Ovary (tissue), 7 donors: ENCODE measurements at regions not wholly inside any gene's neighbourhood (a gene's known extent, or its start where the extent isn't known, plus 50 kb on each side); places are given as distances from the start of the nearest gene placed in this dataset.

Source experiments
- DNase-seq, 5 donors: peaks; one replicate each; pipeline ENCODE4 v3.0.0-alpha.2; 2019 to 2020
- H3K27ac ChIP-seq, 2 donors: fragments of 200-600 bp; one replicate each; pipeline versions ENCODE4 v1.5.1 to v1.8.0; 2019 to 2022
- H3K27me3 ChIP-seq: fragments of 200-600 bp; one replicate; pipeline ENCODE4 v1.8.0; 2022
- H3K36me3 ChIP-seq: fragments of 200-600 bp; sonication (generic); one replicate; pipeline ENCODE4 v1.5.1; 2019
- H3K4me1 ChIP-seq: one replicate; pipeline ENCODE4 v1.8.1; 2013; ENCODE audit warnings: mild to moderate bottlenecking, moderate library complexity; ENCODE audit not compliant: insufficient read depth
- H3K4me3 ChIP-seq: fragments of 200-600 bp; sonication (generic); one replicate; pipeline ENCODE4 v1.5.1; 2017
- H3K9me3 ChIP-seq, 2 donors: fragments of 200-600 bp in 1 of 2; sonication (generic) in 1 of 2; one replicate each; pipeline versions ENCODE4 v1.5.1 to v1.8.1; 2013 to 2019; ENCODE audit warnings: mild to moderate bottlenecking in 1 of 2, moderate library complexity in 1 of 2
- CTCF ChIP-seq, 3 donors: fragments of 450-650 bp in 2 of 3; fragments of 200-600 bp in 1 of 3; IDR thresholded peaks; one replicate each; pipeline versions ENCODE4 v1.5.1 to v1.8.0; 2016 to 2022; ENCODE audit warnings: antibody characterized with exemption in 3 of 3, mild to moderate bottlenecking in 1 of 3
- EP300 ChIP-seq: sonication (generic); formaldehyde crosslinking; IDR thresholded peaks from one replicate; pipeline ENCODE4 v1.6.1; 2017; ENCODE audit warnings: antibody characterized with exemption
- POLR2A ChIP-seq: fragments of 450-650 bp; IDR thresholded peaks from one replicate; pipeline ENCODE4 v1.6.1; 2017; ENCODE audit warnings: antibody characterized with exemption, mild to moderate bottlenecking, moderate library complexity
- WGBS, 3 donors: extraction: QIAGEN DNeasy Blood & Tissue Kit in 1 of 3; methylation state at CpG; one replicate each; pipeline versions ENCODE4 v1.1.5 to v1.1.7; 2013 to 2017; 5-methylcytosine and 5-hydroxymethylcytosine counted together
- intact Hi-C, 4 donors: fragments of 100-400 bp; cut with DNase I; formaldehyde crosslinking; loops; one replicate each; pipeline versions ENCODE4 v1.11.0 to v1.15.1; 2022 to 2023
- donor health status: DM: no; HTN: no; CAD: no; lungs with moderate emphysema.
- donor health status: DM: no; HTN: no; CAD: no.
- donor health status: Bipolar disorder and iron deficiency.
- donor health status: DM: no; HTN: no; CAD: no.
- donor health status: DM: yes; HTN: yes; CAD: no.

GRCh38 chr11:116530705-116531104, 242.1 kb downstream of the BUD13 start:
- no peak overlapping the region for H3K4me3 ChIP-seq
- H3K36me3 ChIP-seq = no peaks in the 10 kb centered on the region
- H3K9me3 ChIP-seq = peaks cover 0 to 4% of the 10 kb centered on the region in 2 donors
- WGBS, 3 donors = 88 to 96% (median 93%) methylated on average over 2 of the region's 2 CpGs
- no peak overlapping the region for H3K27ac ChIP-seq
- no peak for DNase-seq
- H3K4me1 ChIP-seq = no peaks in the 10 kb centered on the region
- TF ChIP-seq EP300 (no peak), POLR2A (no peak), CTCF (IDR thresholded peaks at IDR 0.05) (no peak)
- intact Hi-C loops = no loop called here
- H3K27me3 ChIP-seq = no peaks in the 10 kb centered on the region

GRCh38 chr11:116529271-116529670, 243.5 kb downstream of the BUD13 start:
- intact Hi-C loops = no loop called here
- 17 to 28% (median 24%) methylated on average over 4 of the region's 4 CpGs for WGBS, 3 donors
- H3K4me3 ChIP-seq = no peak overlapping the region
- TF ChIP-seq CTCF (IDR thresholded peaks at IDR 0.05) (no peak), EP300 (no peak), POLR2A (no peak)
- no peak for DNase-seq
- H3K27ac ChIP-seq = no peak overlapping the region
- no peaks in the 10 kb centered on the region for H3K36me3 ChIP-seq
- no peaks in the 10 kb centered on the region for H3K27me3 ChIP-seq
- peaks cover 0 to 4% of the 10 kb centered on the region in 2 donors for H3K9me3 ChIP-seq
- no peaks in the 10 kb centered on the region for H3K4me1 ChIP-seq

GRCh38 chr11:116527180-116527991, 245.4 kb downstream of the BUD13 start:
- TF ChIP-seq CTCF (IDR thresholded peaks at IDR 0.05) = no peak
- TF ChIP-seq POLR2A = no peak
- TF ChIP-seq EP300 = no peak
- intact Hi-C loops = no loop called here
- Histone ChIP-seq H3K4me3 (no peak overlapping the region), H3K9me3 (peaks cover 0 to 4% of the 10 kb centered on the region in 2 donors), H3K36me3 (no peaks in the 10 kb centered on the region), H3K27ac (no peak overlapping the region), H3K4me1 (no peaks in the 10 kb centered on the region), H3K27me3 (no peaks in the 10 kb centered on the region)
- DNase-seq = peak in 1 of 5 donors; percentile 2
- 85 to 93% (median 89%) methylated on average over 10 of the region's 10 CpGs for WGBS, 3 donors

GRCh38 chr11:116525961-116526495, 246.8 kb downstream of the BUD13 start:
- no peaks in the 10 kb centered on the region for H3K4me1 ChIP-seq
- 62 to 75% (median 71%) methylated on average over 4 of the region's 4 CpGs for WGBS, 3 donors
- no peaks in the 10 kb centered on the region for H3K36me3 ChIP-seq
- peak in 1 of 5 donors; percentile 3 for DNase-seq
- no peaks in the 10 kb centered on the region for H3K27me3 ChIP-seq
- peaks cover 0 to 4% of the 10 kb centered on the region in 2 donors for H3K9me3 ChIP-seq
- no peak for TF ChIP-seq EP300
- TF ChIP-seq POLR2A = no peak
- TF ChIP-seq CTCF (IDR thresholded peaks at IDR 0.05) = no peak
- intact Hi-C loops = no loop called here
- H3K27ac ChIP-seq = no peak overlapping the region
- H3K4me3 ChIP-seq = no peak overlapping the region
